ENCODE measurements at regions not wholly inside any gene's neighbourhood (a gene's known extent, or its start where the extent isn't known, plus 50 kb on each side); places are given as distances from the start of the nearest gene placed in this dataset.
"Not testable (repeated sequence)": the region's sequence is repeated elsewhere in the genome, so short reads cannot be mapped to it uniquely, and the experiment has no call there.

DNA sequence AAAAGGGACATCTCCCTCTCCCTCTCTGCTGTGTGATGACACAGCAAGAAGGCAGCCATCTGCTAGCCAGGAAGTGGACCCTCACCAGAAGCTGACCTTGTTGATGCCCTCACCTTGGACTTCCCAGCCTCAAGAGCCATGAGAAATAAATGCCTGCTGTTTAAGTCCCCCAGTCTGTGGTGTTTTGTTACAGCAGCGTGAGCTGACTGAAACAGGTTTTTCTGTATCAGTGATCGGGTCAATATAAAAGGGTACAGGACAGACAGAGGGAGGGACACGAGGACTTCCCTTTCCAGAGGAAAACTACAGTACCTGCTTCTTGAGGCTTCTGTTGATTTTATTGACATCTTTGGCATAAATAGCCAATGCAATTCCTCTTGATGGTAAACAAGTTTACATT is 510.3 kb upstream of the CHAC2 start:
- no peak for DNase-seq

DNA sequence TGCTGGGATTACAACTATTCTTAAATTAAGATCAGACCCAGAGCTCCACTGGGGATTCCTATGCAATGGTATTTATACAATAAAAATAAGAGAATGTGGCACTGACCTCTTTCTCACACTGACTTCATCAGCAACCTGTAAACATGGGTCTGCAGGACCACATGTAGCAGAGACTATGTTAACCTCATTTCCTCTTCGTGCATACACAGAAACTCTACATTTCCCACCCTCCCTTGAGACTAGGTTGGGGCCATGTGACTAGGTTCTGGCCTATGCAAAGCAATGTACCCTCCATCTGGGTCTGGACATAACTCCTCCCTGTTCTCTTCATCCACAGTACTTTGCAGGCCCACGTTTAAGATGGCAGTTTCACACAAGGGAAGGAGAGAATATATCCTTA is 514.4 kb upstream of the CHAC2 start:
- DNase-seq, result no peak

GRCh38 chr2:53252115-53252514 is 515.5 kb upstream of the CHAC2 start:
- no peak for DNase-seq

- no peak for DNase-seq
Measured at GRCh38 chr2:53247956-53248735, 519.5 kb upstream of the CHAC2 start.

- no peak for DNase-seq
Measured at GRCh38 chr2:53243430-53243829, 524.2 kb upstream of the CHAC2 start.

DNA sequence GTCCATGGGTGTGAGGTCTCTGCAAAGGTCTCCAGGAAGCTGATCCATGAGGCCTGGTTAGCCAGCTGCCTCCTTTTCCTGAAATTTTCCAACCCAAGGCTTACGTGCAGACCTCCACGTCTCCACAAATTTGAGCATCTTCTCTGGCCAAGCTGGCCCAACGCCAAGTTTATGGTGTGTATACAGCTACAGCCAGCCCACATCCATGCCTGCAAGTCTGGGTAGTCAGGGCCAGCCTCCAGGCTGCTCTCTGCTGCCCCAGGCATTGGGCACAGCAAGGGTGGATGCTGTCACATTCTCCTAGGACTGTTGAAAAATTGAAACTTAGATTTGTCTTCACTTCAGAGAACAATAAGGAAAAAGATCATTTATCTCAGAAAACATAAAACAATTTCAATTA is 525.5 kb upstream of the CHAC2 start:
- no peak for DNase-seq

DNA sequence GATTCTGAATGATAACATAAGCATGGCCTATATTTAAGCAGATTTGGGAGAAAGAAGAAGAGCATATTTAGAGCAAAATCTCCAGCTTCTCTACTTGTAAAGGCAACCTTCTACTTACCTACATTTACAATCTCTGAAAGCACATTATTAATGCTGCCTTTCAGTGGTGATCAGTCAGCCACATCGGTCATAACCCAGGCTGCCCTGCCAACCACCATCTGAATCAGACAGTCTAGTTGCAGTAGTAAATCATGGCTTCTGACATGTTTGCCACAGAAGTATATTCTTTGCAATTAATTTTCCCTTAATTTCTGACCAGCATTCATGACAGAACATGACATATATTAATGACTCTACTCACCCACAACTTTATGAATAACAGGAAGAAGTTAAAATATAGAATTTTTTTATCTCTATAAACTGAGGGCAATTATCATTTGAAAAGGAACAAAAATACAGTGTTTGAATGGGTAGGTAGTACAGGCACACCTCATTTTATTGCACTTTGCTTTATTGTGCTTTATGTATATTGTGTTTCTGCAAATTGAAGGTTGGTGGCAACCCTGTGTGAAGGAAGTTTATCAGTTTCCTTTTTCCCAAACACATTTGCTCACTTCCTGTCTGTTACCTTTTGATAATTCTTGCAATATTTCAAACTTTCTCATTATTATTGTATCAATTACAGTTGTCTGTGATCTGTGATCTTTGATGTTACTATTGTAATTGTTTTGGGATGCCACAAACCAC is 531.6 kb upstream of the CHAC2 start:
- no peak for DNase-seq

GRCh38 chr2:53234548-53234903 is 533.1 kb upstream of the CHAC2 start:
- DNase-seq, result no peak

DNA sequence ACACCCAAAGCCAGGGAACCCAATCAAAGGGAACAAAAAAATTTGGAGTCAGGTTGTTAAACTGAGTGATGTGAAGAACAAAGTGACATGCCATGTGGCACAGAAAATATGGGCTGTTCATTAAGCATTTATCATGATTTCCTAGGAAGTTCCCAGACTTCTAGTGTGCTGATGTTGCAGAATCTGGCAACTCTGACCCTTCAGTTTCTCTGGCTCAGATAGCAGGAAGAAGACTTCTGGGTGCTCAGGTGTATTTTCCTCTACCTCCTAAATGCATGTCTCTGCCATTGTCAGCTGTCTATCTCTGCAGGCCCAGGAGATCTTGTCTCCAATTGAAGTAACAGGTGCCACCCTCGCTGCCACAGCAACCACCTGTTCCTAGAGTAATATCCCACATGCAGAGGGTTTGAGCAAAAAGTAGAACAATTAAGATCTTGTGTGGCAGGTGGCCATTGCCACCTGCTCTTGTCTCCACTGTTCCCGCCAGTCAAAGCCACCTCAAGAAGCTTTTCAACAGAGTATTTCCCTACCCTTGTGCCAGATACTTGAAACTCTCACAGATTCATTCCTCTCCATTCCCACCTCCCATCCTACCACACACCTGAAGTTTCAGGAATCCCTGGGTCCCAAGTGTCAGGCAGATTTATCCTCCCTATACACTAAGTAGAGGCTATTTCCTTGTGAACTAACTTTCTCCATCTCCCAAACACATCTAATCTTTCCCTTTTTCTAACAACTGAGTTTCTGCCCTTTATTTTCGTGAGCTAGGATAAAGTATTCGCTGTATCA is 533.7 kb upstream of the CHAC2 start:
- DNase-seq, result no peak

- DNase-seq, result no peak
Measured at GRCh38 chr2:53231908-53232307, 535.7 kb upstream of the CHAC2 start.

GRCh38 chr2:53230691-53231090 is 536.9 kb upstream of the CHAC2 start:
- no peak for DNase-seq

GRCh38 chr2:53227535-53227934 is 540.1 kb upstream of the CHAC2 start:
- no peak for DNase-seq

DNA sequence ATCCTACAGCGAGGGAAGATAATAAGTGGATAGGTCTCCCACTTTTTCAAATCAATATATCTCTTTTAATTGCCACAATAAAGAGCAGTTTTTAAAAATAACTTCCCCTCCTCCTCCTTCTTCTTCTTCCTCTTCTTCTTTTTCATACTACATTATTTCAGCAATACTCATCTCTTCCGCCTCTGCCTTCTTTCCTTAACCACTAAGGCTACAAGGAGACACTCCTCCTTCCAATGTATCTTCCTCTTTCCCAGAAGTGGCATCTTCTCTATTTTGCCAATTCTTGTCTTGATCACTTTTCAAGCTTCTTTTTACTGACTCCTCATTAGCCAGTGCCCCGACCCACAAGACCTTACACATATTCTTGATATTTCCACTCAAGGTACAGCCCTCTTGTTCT is 546.6 kb upstream of the CHAC2 start:
- DNase-seq, result no peak

- no peak for DNase-seq
Measured at GRCh38 chr2:53217250-53217649, 550.4 kb upstream of the CHAC2 start.

DNA sequence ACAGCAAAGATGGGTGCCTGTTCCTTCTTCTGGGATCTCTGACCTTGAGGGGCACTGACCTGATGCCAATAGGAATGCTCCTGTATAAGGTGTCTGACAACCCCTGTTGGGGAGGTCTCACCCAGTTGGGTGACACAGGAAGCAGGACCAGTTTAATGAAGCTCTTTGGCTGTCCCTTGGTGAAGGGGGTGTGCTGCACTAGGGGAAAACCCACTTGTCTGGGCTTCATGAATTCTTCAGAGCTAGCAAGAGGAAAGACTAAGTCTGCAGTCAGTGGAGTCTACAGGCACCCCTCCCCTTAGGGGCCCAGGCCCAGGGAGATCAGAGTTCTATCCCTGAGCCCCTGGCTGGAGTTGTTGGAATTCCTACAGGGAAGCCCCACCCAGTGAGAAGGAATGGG is 550.8 kb upstream of the CHAC2 start:
- no peak for DNase-seq

DNA sequence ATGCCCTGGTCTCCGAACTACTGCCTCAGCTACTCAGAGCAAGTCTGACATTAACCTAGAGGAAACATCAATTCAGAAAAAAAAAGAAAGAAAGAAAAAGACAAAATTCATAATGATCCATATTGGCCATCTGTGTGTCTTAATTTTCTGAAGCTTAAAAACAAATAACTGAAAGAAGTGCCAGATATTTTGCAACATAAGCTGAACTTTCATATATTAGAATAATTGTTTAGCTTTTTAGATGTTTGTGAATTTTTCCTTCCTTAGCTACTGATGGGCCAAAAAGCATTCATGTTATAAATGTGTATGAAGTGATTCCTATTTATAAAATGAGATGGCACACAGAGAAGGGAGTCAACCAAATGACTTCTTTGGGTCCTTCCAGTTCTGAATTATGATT is 555.0 kb upstream of the CHAC2 start:
- no peak for DNase-seq

DNA sequence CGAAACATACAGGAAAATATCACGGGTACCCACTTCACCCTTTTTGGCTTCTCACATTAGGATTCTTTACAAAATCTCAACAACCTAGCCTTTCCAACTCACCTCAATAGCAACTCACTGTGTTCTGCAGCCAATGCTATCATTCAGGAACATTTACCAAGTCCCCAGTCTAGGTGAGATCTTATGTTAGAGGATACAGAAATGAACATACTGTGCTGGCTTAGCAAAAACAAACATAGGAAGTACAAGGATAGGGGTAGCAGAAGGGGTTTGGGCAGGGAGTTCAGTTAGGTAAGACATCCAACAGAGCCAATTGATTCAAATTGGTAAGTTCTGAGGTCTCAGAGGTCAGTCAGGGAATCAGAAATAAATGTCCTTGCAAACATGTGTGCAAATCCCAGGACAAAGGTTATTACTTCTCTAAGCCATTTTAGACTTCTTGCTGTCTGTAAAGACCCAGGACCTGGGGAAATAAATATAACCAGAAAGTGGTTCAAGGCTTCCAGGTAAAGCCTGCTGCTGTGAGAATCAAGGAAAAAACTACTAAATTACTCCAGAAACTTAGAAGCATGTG is 556.3 kb upstream of the CHAC2 start:
- no peak for DNase-seq

DNA sequence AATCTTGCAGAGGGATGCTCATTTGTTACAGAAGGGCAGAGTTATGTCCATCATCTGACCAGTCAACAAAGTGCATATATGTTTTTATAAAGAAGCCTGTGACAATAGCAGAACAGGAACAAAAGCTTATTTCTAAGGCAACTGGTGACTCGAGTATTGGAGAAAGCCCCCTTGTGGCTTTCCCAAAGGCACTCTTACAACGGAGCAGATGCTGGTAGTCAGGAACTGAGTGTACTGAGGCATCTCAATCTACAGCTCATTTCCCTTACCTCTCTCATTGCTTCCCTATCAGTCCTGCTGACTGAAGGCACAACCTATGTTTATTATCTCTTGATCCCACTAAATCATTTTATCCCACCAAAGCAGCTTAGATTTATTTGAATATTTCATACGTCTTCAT is 557.1 kb upstream of the CHAC2 start:
- DNase-seq, result no peak

DNA sequence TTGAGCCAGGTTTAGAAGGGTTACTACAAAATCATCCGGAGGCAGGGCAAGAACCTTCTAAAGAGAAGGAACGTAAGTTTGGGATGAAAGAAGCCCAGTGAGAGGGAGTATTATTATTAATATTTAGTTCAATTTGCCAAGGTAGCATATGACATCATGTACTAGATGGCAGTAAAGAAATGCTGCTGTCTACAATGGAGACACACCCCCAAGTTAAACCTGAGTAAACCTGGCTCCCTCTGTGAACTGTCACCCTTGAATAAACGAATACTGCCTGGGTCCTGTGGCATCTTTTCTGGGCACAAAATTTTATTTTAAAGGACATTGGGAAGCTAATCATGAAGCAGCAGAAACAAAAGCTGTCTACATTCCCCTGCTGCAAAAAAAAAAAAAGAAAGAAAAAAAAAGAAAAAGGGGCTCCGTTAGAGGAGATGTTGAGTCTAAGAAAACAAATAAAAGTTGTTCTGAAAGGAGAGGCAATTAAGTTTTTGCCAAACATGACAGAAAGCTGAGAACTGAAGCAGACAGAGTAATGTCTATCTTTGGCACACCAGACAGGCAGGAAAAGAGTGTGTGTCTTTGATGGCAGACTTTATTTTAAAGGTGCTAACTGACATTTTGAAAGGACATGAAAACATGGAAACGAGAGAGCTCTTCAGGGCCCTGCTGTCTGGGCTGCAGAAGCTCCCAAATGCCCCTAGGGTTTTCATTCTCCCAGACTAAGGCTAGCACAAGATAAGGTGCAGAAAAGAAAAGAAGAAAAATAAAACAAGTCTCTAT is 557.7 kb upstream of the CHAC2 start:
- no peak for DNase-seq

GRCh38 chr2:53208815-53209214 is 558.8 kb upstream of the CHAC2 start:
- no peak for DNase-seq

DNA sequence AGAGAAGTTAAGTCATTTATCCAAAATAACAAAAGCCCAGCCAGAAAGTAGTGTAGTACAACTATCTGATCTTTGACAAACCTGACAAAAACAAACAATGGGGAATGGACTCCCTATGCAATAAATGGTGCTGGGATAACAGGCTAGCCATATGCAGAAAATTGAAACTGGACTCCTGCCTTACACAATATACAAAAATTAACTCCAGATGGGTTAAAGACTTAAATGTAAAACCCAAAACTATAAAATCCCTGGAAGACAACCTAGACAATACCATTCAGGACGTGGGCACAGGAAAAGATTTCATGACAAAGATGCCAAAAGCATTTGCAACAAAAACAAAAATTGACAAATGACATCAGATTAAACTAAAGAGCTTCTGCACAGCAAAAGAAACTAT is 561.4 kb upstream of the CHAC2 start:
- not testable (repeated sequence) for DNase-seq

- no peak for DNase-seq
Measured at GRCh38 chr2:53202063-53202462, 565.5 kb upstream of the CHAC2 start.

- DNase-seq, result no peak
Measured at GRCh38 chr2:53200072-53200471, 567.5 kb upstream of the CHAC2 start.
